ENCODE measurements at regions not wholly inside any gene's neighbourhood (a gene's known extent, or its start where the extent isn't known, plus 50 kb on each side); places are given as distances from the start of the nearest gene placed in this dataset.

- no TSS peak for BruUV-seq (replicated peaks)
- no peak for DNase-seq (ENCODE audit: extremely low read depth in 1 of 4, low spot score in 3 of 4)
- in situ Hi-C loops (cut with MboI) (no loop called here), intact Hi-C loops (cut with micrococcal nuclease) (no loop called here)
- Histone ChIP-seq H3K4me1 (replicated peaks in 1 of 2; ENCODE audit: control insufficient read depth in 2 of 2, insufficient read depth in 2 of 2, low read length in 2 of 2) (no peaks in the 10 kb centered on the region), H3K9ac (ENCODE audit: insufficient read depth in 1 of 2, low read depth in 2 of 2, low read length in 2 of 2) (no peak overlapping the region), H3K27ac (ENCODE audit: extremely low read depth, low read depth, low read length) (no peak overlapping the region), H3K4me2 (ENCODE audit: insufficient read depth, low read length) (no peak overlapping the region), H4K20me1 (replicated peaks; ENCODE audit: control insufficient read depth, insufficient read depth, low read length) (no peaks in the 10 kb centered on the region), H3K9me3 (replicated peaks; ENCODE audit: control insufficient read depth, insufficient read depth, low read depth, low read length) (no peaks in the 10 kb centered on the region), H3K27me3 (ENCODE audit: control insufficient read depth in 2 of 2, insufficient read depth in 2 of 2, low read length in 2 of 2) (peaks cover 3 to 6% of the 10 kb centered on the region in 2 experiments; a peak in 3 of 5 replicates), H2AFZ (ENCODE audit: low read depth, low read length) (no peak overlapping the region), H3K79me2 (ENCODE audit: control insufficient read depth, insufficient read depth, low read length) (no peaks in the 10 kb centered on the region), H3K9me1 (ENCODE audit: control insufficient read depth, insufficient read depth, low read length) (no peaks in the 10 kb centered on the region), H3K36me3 (ENCODE audit: control insufficient read depth, insufficient read depth, low read length) (no peaks in the 10 kb centered on the region), H3K4me3 (no peak overlapping the region)
- no peak for FAIRE-seq
- 0% methylated on average over 7 of the region's 7 CpGs for WGBS (ENCODE audit: insufficient coverage, low coverage, missing lambda C conversion rate)
- ATAC-seq = no peak
- CTCF ChIA-PET (ENCODE audit: low intra/inter-chr PET ratio) = no interaction called here
- POLR2A ChIA-PET = interaction anchor here (0.6 kb wide), 1 partner anchor 1446 kb away, joined by 3 read pairs; no protein-coding TSS in a partner anchor
- TF ChIP-seq SAFB (IDR thresholded peaks at IDR 0.05; ENCODE audit: borderline replicate concordance, low read depth, low read length) (no peak), MAFK (IDR thresholded peaks at IDR 0.05; ENCODE audit: low read length) (peak; percentile 65; the same call in 1 of the 2 replicates), CEBPG (CRISPR knock-in tag; IDR thresholded peaks at IDR 0.05) (no peak), CEBPG (tag; conservative IDR thresholded peaks at IDR 0.05 in 1 of 2, IDR thresholded peaks at IDR 0.05 in 1 of 2) (no peak), ZNF143 (CRISPR knock-in tag; IDR thresholded peaks at IDR 0.05) (no peak), POLR2AphosphoS5 (IDR thresholded peaks at IDR 0.05; ENCODE audit: control insufficient read depth, insufficient read depth, low read depth, low read length) (no peak), ZFP91 (CRISPR knock-in tag; IDR thresholded peaks at IDR 0.05) (no peak), MAFF (IDR thresholded peaks at IDR 0.05; ENCODE audit: low read length) (peak; percentile 66), ESRRA (IDR thresholded peaks at IDR 0.05; ENCODE audit: borderline replicate concordance, low read depth) (no peak), ZNF561 (CRISPR knock-in tag; conservative IDR thresholded peaks at IDR 0.05) (no peak), CBX2 (IDR thresholded peaks at IDR 0.05; ENCODE audit: insufficient read depth, low read length, poor library complexity, severe bottlenecking) (no peak), KDM5B (IDR thresholded peaks at IDR 0.05; ENCODE audit: insufficient replicate concordance, low read depth, low read length) (no peak), POLR2A (conservative IDR thresholded peaks at IDR 0.05) (no peak), PRPF4 (IDR thresholded peaks at IDR 0.05; ENCODE audit: insufficient read depth, low read depth, low read length, poor library complexity, severe bottlenecking) (no peak), ZNF212 (CRISPR knock-in tag; IDR thresholded peaks at IDR 0.05) (no peak), ZBED1 (IDR thresholded peaks at IDR 0.05) (no peak), NR0B1 (IDR thresholded peaks at IDR 0.05; ENCODE audit: partially characterized antibody) (no peak), C11orf30 (IDR thresholded peaks at IDR 0.05; ENCODE audit: low read depth) (peak; percentile 79; the same call in 1 of the 2 replicates), UBTF (IDR thresholded peaks at IDR 0.05; ENCODE audit: borderline replicate concordance in 1 of 2, low read depth in 2 of 2, low read length in 2 of 2) (no peak)
Measured at GRCh38 chr6:111971181-111971841, 82.6 kb upstream of the CCN6 start.

Data from K562 (cell line).